Epithelial cell of esophagus (primary cell): ENCODE measurements at regions not wholly inside any gene's neighbourhood (a gene's known extent, or its start where the extent isn't known, plus 50 kb on each side); places are given as distances from the start of the nearest gene placed in this dataset.

Source experiments
- DNase-seq: peaks from one replicate; pipeline ENCODE4 v3.0.0; 2010; ENCODE audit warnings: low read depth
- H3K4me3 ChIP-seq: 2 replicates; pipeline ENCODE4 v1.5.1; 2011; ENCODE audit warnings: mild to moderate bottlenecking, low read length, control low read depth
- TF ChIP-seq, protein P1 (sequence below): IDR thresholded peaks from 2 replicates; pipeline ENCODE4 v1.5.1; 2011; ENCODE audit warnings: low read depth, mild to moderate bottlenecking, low read length, control low read depth, inconsistent platforms; ENCODE audit not compliant: insufficient read depth; ENCODE audit errors: missing control alignments

DNA sequence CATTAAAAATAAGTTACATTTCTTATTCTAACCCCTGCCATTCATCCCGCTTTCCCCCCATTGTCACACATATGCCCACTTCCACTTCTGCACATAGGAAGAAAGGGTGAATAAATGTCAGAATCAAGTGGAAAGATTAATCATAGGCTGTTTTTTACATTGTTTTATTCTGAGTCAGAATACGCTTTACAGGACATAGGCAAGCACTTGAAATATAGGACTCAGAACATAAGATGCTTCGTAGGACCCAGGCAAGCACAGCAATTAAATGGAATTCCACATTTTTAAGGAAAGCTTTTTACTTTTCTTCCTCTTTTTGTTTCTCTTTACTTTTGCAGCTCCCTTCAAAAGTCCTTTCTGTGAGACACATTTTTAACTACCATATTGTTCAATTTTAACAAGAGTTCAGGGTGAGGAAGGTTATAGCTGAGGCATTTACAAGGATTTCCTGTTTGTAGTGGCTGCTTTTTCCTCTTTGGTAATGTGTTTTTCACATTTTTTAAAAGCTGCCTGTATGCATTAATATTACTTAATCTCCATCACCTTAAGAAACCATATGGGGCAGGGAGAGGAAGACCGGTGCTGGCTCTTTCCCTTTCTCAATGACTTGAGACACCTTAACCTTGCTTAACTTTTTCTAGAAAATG, 130.0 kb downstream of the TES start:
- TF ChIP-seq, protein P1, sequence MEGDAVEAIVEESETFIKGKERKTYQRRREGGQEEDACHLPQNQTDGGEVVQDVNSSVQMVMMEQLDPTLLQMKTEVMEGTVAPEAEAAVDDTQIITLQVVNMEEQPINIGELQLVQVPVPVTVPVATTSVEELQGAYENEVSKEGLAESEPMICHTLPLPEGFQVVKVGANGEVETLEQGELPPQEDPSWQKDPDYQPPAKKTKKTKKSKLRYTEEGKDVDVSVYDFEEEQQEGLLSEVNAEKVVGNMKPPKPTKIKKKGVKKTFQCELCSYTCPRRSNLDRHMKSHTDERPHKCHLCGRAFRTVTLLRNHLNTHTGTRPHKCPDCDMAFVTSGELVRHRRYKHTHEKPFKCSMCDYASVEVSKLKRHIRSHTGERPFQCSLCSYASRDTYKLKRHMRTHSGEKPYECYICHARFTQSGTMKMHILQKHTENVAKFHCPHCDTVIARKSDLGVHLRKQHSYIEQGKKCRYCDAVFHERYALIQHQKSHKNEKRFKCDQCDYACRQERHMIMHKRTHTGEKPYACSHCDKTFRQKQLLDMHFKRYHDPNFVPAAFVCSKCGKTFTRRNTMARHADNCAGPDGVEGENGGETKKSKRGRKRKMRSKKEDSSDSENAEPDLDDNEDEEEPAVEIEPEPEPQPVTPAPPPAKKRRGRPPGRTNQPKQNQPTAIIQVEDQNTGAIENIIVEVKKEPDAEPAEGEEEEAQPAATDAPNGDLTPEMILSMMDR, result no peak
- no peak overlapping the region for H3K4me3 ChIP-seq
- DNase-seq, result peak; percentile 36

DNA sequence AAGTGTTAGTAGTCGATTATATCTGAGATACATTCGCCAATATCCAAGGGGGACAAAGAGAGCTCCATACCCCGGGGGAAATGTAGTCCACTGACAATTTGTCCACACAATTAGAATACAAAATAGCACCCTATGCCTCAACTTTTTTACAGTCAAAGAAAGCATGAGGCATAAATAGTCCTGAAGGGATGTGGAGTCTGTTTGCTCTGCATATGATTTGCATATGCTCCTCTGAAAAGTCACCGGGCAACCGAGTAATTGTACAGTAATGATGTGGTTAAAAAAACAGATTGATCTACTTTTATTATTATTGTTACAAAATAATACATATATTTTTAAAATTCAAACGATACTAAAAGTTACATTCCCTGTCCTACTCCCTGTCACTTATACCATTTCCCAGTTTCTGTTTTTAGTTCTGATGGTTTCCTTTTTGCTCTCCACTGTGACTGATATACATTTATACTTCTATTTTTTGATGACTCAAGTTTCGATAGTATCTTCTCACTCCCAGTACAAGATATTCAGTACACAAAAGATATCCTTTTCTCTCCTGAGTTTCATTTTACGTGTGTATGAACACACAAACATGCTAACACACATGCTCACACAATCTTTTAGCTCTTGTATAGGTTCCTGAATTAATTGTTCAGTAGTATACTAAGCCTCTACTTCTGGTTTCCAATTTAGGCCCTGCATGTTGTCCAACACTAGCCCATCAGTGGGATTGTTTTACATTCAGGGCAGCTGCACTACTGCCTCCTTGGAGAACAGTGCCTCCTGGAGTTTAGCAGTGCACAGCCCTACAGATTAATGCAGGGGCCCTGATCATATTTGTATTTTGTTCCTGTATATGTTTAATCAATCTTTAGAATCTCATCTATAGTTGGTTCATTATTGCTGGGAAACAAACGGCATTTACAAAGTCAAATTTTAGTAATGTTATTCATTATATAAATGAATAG, 130.9 kb downstream of the TES start:
- TF ChIP-seq, protein P1, result peak; percentile 25
- H3K4me3 ChIP-seq, result no peak overlapping the region
- peak; percentile 32 for DNase-seq

DNA sequence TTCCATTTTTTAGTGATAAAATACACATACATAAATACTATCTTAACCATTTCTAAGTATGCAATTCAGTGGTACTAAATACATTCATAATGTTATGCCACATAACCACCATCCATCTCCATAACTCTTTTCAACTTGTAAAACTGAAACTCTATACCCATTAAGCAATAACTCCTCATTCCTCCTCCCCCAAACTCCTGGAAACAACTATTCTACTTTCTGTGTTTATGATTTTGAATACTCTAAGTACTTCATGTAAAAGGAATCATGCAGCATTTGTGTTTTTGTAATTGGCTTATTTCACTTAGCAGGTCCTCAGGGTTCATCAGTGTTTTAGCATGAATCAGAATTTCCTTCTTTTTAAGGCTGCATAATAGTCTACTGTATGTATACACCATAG, 131.8 kb downstream of the TES start:
- no peak overlapping the region for H3K4me3 ChIP-seq
- TF ChIP-seq, protein P1, result no peak
- DNase-seq, result no peak

DNA sequence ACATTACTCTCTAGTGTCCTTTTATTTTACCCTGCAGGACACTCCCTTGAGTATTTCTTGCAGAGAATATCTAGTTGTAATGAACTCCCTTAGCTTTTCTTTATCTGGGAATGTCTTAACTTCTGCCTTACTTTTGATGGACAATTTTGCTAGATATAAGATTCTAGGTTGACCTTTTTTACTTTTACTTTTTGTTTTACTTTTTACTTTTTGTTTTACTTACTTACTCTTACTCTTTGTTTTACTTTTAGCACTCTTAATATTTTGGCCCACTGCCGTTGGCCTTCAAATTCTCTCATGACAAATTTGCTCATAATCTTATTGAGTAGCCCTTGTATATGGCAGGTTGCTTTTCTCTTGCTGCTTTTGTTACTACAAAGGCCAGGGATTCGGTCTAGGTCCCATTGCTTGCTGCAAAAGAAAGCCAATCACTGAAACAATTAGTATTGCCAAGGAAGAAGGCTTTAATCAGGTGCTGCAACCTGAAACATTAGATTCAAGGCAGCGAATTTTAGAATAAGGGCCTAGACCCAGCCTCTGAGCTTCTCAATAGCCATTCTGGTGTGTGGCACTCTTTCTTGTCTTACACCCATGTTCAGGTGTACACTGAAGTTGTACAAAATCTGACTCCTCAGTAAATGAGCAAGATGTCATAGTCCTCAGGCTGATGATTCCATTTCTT, 137.0 kb downstream of the TES start:
- no peak for DNase-seq
- TF ChIP-seq, protein P1, result no peak
- no peak overlapping the region for H3K4me3 ChIP-seq

DNA sequence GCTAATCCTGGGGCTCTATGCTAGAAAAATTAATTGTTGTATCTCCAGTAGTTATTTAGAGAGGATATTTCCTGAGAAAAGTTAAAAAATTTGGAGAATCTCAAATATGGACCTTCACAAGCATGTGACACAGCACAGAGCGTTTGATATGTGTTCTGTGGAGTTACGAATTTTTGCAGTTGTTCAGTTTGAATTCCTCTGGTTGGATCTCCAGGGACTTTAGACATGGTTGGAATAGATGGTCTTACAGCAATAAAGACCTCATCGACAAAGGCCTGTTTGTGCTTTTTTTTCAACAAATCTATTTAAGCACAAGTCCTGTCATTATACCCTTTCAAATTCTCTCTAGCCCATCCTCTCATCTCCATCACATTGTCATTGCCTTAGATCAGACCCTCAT, 138.0 kb downstream of the TES start:
- TF ChIP-seq, protein P1, result no peak
- no peak for DNase-seq

DNA sequence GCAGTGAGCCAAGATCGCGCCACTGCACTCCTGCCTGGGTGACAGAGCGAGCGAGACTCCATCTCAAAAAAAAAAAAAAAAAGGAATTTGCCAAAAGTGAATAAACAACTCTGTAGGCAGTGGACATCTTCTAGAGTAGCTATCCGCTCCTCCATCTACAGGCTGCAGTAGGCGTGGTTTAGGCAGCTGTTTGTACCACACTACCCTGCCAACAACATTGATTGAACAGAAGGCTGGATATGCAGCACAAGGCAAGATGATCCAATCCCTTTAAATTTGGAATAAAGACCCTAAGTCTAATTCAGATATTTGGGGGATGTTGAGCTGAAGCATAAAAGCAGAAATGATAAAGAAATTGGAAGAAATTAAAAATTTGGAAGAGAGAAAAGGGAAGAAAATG, 141.6 kb downstream of the TES start:
- no peak overlapping the region for H3K4me3 ChIP-seq
- no peak for DNase-seq
- TF ChIP-seq, protein P1, result no peak

More for the DNA sequence above, 138.0 kb downstream of the TES start:
- no peak overlapping the region for H3K4me3 ChIP-seq
